Left lung (tissue), 4 donors: ENCODE measurements at regions not wholly inside any gene's neighbourhood (a gene's known extent, or its start where the extent isn't known, plus 50 kb on each side); places are given as distances from the start of the nearest gene placed in this dataset.
"Not testable (repeated sequence)": the region's sequence is repeated elsewhere in the genome, so short reads cannot be mapped to it uniquely, and the experiment has no call there.

ENCODE experiments used
- ATAC-seq: fragments of 200-7000 bp; cut with Tn5 transposase; one replicate; pipeline ENCODE4 v1.9.1; 2020; ENCODE audit warnings: moderate library complexity
- DNase-seq, 4 donors: peaks; one replicate each; pipeline ENCODE4 v3.0.0-alpha.2; 2013 to 2020
- H3K27ac ChIP-seq, 2 donors: fragments of 200-600 bp; sonication (generic) in 1 of 2; one replicate each; pipeline versions ENCODE4 v1.5.0 to v1.8.0; 2020 to 2021
- H3K27me3 ChIP-seq, 2 donors: fragments of 200-600 bp; sonication (generic) in 1 of 2; one replicate each; pipeline versions ENCODE4 v1.5.0 to v1.8.0; 2020 to 2021
- H3K36me3 ChIP-seq, 2 donors: fragments of 200-600 bp; sonication (generic) in 1 of 2; one replicate each; pipeline versions ENCODE4 v1.5.0 to v1.8.0; 2020 to 2021
- H3K4me1 ChIP-seq, 2 donors: fragments of 200-600 bp; one replicate each; pipeline ENCODE4 v1.8.0; 2021
- H3K4me3 ChIP-seq, 2 donors: fragments of 200-600 bp; sonication (generic) in 1 of 2; one replicate each; pipeline versions ENCODE4 v1.5.0 to v1.8.0; 2020 to 2021; ENCODE audit warnings: mild to moderate bottlenecking in 1 of 2
- H3K9me3 ChIP-seq, 2 donors: fragments of 200-600 bp; sonication (generic) in 1 of 2; one replicate each; pipeline versions ENCODE4 v1.5.0 to v1.8.0; 2020 to 2021
- intact Hi-C, 2 donors: fragments of 100-400 bp; cut with DNase I; formaldehyde crosslinking; loops; one replicate each; pipeline versions ENCODE4 v1.11.2 to v1.14.2; 2022
- TF ChIP-seq, protein P1 (sequence below), 2 donors: fragments of 200-600 bp; sonication (generic) in 1 of 2; IDR thresholded peaks; one replicate each; pipeline versions ENCODE4 v1.5.0 to v1.8.0; 2021; ENCODE audit warnings: antibody characterized with exemption in 2 of 2
- donor health status: DM: no; HTN: yes; CAD: no.
- donor health status: DM: no; HTN: no; CAD: no.

DNA sequence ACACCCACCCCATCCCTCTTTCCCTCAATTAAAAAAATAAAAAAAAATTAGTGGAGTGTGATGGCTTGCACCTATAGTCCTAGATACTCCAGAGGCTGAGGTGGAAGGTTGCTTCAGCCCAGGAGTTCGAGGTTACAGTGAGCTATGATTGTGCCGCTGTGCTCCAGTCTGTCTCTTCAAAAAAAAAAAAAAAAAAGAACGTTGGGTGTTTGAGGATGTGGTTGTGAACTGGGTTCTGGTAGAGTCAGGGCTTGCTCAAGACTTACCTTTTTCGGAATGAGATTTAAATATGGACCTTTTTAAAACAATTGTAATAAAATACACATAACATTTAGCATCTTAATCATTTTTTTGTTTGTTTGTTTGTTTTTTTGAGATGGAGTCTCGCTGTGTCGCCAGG, 211.9 kb downstream of the OR2B2 start:
- TF ChIP-seq, protein P1, sequence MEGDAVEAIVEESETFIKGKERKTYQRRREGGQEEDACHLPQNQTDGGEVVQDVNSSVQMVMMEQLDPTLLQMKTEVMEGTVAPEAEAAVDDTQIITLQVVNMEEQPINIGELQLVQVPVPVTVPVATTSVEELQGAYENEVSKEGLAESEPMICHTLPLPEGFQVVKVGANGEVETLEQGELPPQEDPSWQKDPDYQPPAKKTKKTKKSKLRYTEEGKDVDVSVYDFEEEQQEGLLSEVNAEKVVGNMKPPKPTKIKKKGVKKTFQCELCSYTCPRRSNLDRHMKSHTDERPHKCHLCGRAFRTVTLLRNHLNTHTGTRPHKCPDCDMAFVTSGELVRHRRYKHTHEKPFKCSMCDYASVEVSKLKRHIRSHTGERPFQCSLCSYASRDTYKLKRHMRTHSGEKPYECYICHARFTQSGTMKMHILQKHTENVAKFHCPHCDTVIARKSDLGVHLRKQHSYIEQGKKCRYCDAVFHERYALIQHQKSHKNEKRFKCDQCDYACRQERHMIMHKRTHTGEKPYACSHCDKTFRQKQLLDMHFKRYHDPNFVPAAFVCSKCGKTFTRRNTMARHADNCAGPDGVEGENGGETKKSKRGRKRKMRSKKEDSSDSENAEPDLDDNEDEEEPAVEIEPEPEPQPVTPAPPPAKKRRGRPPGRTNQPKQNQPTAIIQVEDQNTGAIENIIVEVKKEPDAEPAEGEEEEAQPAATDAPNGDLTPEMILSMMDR (IDR thresholded peaks at IDR 0.05) = no peak
- no peak for ATAC-seq
- H3K27me3 ChIP-seq = no peaks in the 10 kb centered on the region
- intact Hi-C loops = no loop called here
- no peak for DNase-seq
- no peaks in the 10 kb centered on the region for H3K9me3 ChIP-seq
- H3K36me3 ChIP-seq = no peaks in the 10 kb centered on the region
- H3K27ac ChIP-seq = no peak overlapping the region
- no peaks in the 10 kb centered on the region for H3K4me1 ChIP-seq
- no peak overlapping the region for H3K4me3 ChIP-seq

DNA sequence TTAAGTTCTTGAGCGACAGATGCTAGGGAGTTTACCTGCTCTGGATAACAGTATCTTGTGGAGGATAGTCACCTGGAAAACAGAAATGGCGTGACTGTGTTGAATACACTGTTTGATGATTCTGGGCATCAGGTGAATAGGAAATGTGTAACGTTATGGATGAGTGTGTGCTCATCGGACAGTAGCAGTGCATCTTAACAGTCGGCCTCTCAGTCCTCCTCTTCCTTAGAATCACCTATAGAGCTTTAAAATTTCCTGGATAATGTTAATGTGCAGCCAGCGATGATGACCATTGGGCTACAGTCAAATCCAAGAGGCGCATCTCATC, 217.7 kb downstream of the OR2B2 start:
- no peak for DNase-seq
- Histone ChIP-seq H3K27ac (no peak overlapping the region), H3K4me3 (peak overlapping the region; percentile 35 to 45), H3K27me3 (peaks cover 0 to 49% of the 10 kb centered on the region in 2 donors), H3K9me3 (no peaks in the 10 kb centered on the region), H3K36me3 (no peaks in the 10 kb centered on the region), H3K4me1 (no peaks in the 10 kb centered on the region)
- TF ChIP-seq, protein P1 (IDR thresholded peaks at IDR 0.05) = no peak
- ATAC-seq = no peak
- intact Hi-C loops = no loop called here

DNA sequence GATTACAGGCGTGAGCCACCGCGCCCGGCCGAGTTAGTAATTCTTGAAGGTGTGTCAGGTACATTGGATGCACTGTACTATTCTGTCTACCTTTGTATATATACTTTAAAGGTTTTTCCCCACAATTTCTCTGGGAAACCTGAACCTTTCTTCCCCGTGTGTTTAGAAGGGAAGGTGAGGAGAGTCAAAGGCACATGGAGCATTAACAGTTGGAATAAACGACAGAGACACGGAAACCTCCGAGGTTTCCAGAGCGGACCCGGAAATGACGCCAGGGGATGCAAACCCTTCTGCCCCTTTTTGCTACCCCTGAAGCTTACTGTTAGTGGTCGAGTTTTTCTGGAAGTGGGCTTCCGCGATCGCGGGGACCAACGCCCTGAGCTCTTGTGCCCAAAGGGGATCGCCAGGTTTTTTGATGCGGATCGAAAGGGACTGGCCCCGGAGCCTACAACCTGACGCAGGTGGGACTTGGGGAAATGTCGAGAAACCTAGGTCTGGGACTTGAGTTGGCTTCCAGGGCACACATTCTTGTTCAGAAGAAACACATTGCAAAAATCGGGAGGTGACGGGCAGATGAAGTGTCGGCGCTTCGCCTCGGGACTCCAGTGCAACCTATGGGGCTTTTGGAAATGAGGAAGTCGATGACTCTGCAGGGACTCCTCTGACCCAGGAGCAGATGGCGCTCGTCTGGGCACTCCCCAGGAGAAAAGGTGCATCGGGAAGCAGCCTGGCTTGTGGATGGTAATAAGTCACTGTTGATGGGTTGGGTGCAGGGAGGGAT, 218.2 kb downstream of the OR2B2 start:
- Histone ChIP-seq H3K27ac (peak overlapping the region in 1 of 2 donors; percentile 7), H3K36me3 (no peaks in the 10 kb centered on the region), H3K4me3 (peak overlapping the region; percentile 35 to 45), H3K9me3 (no peaks in the 10 kb centered on the region), H3K27me3 (peaks cover 0 to 54% of the 10 kb centered on the region in 2 donors), H3K4me1 (no peaks in the 10 kb centered on the region)
- peak; percentile 85 for ATAC-seq
- TF ChIP-seq, protein P1 (IDR thresholded peaks at IDR 0.05) = no peak
- intact Hi-C loops = no loop called here
- peak in 3 of 4 donors; percentile 42 to 60 (median 46) for DNase-seq

DNA sequence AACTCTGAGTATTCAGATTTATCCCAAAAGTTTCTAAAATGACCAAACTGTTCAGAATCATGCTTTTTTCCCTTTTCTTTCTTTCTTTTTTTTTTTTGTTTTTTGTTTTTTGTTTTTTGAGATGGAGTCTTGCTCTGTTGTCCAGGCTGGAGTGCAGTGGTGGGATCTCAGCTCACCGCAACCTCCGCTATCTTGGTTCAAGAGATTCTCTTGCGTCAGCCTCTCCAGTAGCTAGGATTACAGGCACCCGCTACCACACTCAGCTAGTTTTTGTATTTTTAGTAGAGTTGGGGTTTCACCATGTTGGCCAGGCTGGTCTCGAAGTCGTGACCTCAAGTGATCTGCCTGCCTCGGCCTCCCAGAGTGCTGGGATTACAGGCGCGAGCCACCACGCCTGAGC, 219.2 kb upstream of the ZNF184 start:
- Histone ChIP-seq H3K4me1 (peaks cover 0 to 14% of the 10 kb centered on the region in 2 donors), H3K27me3 (peaks cover 0 to 72% of the 10 kb centered on the region in 2 donors)
- H3K36me3 ChIP-seq, H3K27ac ChIP-seq, DNase-seq, ATAC-seq, intact Hi-C loops, H3K9me3 ChIP-seq, H3K4me3 ChIP-seq: not testable (repeated sequence)

DNA sequence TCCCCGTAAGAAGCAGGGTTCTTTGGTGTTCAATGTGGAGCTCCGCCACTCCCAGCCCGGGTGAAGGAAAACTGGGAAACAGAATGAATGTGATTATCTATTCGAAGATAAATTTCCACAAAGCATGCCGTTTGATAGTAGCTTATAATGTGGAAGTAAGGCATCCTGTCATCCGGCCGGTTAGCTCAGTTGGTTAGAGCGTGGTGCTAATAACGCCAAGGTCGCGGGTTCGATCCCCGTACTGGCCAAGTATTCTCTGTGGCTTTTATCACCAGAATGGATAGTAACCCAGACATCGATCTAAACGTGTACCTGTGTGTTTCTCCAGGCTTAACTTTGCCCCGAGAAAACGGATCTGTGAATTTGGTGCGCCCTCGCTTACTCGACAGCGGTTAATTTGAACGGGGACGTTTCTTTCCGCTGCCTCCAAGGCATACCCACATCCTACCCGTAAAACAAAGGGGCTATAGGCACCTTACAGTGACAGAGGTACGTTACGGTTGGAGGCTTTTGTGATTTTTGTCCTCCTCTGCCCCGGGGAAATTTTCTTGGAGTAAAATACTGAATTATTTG, 215.2 kb upstream of the ZNF184 start:
- Histone ChIP-seq H3K27me3 (peaks cover 0 to 90% of the 10 kb centered on the region in 2 donors), H3K27ac (peak overlapping the region; percentile 23 to 46), H3K9me3 (no peaks in the 10 kb centered on the region), H3K36me3 (no peaks in the 10 kb centered on the region), H3K4me3 (peak overlapping the region; percentile 31 to 48), H3K4me1 (peaks cover 0 to 16% of the 10 kb centered on the region in 2 donors)
- TF ChIP-seq, protein P1 (IDR thresholded peaks at IDR 0.05) = no peak
- intact Hi-C loops = no loop called here
- ATAC-seq (peak; percentile 94), DNase-seq (peak in 3 of 4 donors; percentile 62 to 84 (median 83))
